DOHH2 (cell line): ENCODE measurements at regions not wholly inside any gene's neighbourhood (a gene's known extent, or its start where the extent isn't known, plus 50 kb on each side); places are given as distances from the start of the nearest gene placed in this dataset.

ENCODE experiments used
- EZH2phosphoT487 ChIP-seq: fragments of 200-600 bp; sonication (generic); IDR thresholded peaks from 2 replicates; pipeline ENCODE4 v1.6.1; 2017; ENCODE audit warnings: borderline replicate concordance, mild to moderate bottlenecking, antibody characterized with exemption, low read length, moderate library complexity, mixed read lengths
- TF ChIP-seq, protein P1 (sequence below): fragments of 200-600 bp; sonication (generic); IDR thresholded peaks from one replicate; pipeline ENCODE4 v1.5.1; 2014; ENCODE audit warnings: antibody characterized with exemption, mild to moderate bottlenecking, low read depth, low read length; ENCODE audit not compliant: poor library complexity, severe bottlenecking

DNA sequence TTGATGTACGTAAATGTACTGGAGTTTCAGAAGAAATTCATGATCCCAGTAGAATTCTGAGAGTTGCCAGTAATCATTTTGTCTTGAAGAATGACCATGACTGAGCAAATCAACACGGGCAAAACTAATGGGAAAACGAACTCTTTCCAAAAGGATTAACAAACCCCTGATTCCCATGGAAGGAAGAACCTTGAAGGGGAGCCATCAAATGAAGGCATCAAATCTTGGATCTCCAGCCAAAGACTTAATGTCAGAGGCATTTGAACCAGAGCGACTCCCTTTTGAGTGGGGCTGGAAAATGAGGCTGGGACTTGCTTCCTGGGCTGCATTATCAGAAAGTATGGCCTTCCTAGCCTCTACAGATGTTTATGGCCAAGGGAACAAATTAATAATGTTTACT is 364.4 kb upstream of the PRKCQ start:
- TF ChIP-seq, protein P1, sequence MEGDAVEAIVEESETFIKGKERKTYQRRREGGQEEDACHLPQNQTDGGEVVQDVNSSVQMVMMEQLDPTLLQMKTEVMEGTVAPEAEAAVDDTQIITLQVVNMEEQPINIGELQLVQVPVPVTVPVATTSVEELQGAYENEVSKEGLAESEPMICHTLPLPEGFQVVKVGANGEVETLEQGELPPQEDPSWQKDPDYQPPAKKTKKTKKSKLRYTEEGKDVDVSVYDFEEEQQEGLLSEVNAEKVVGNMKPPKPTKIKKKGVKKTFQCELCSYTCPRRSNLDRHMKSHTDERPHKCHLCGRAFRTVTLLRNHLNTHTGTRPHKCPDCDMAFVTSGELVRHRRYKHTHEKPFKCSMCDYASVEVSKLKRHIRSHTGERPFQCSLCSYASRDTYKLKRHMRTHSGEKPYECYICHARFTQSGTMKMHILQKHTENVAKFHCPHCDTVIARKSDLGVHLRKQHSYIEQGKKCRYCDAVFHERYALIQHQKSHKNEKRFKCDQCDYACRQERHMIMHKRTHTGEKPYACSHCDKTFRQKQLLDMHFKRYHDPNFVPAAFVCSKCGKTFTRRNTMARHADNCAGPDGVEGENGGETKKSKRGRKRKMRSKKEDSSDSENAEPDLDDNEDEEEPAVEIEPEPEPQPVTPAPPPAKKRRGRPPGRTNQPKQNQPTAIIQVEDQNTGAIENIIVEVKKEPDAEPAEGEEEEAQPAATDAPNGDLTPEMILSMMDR = no peak
- TF ChIP-seq EZH2phosphoT487 = no peak
